Keratinocyte (primary cell): ENCODE measurements at regions not wholly inside any gene's neighbourhood (a gene's known extent, or its start where the extent isn't known, plus 50 kb on each side); places are given as distances from the start of the nearest gene placed in this dataset.

Experiments used
- DNase-seq: peaks from one replicate; pipeline ENCODE4 v3.0.0-alpha.2; 2011; ENCODE audit warnings: low read depth, missing footprints, low spot score
- FAIRE-seq: peaks from 2 replicates; lab custom pipeline; 2011; peaks lifted over from hg19 to GRCh38; lab: Jason Lieb, UNC
- H2AFZ ChIP-seq: 2 replicates; pipeline ENCODE4 v1.6.0; 2012; ENCODE audit warnings: low read length, control low read depth, inconsistent platforms; ENCODE audit not compliant: control insufficient read depth
- H3K27ac ChIP-seq: 2 replicates; pipeline ENCODE4 v1.5.1; 2011; ENCODE audit warnings: low read length; ENCODE audit not compliant: control insufficient read depth, insufficient read depth
- H3K27me3 ChIP-seq: 3 replicates; pipeline ENCODE4 v1.6.0; 2011; ENCODE audit warnings: low read length; ENCODE audit not compliant: control insufficient read depth, insufficient read depth; ENCODE audit errors: extremely low read depth
- H3K36me3 ChIP-seq, 2 experiments: 2 replicates in 1 of 2; 3 replicates in 1 of 2; pipeline ENCODE4 v1.5.1; 2011; ENCODE audit warnings: low read length in 2 of 2, mild to moderate bottlenecking in 1 of 2; ENCODE audit not compliant: control insufficient read depth in 2 of 2, insufficient read depth in 2 of 2; ENCODE audit errors: extremely low read depth in 1 of 2
- H3K4me1 ChIP-seq: 3 replicates; pipeline ENCODE4 v1.5.1; 2011; ENCODE audit warnings: low read length; ENCODE audit not compliant: control insufficient read depth, insufficient read depth; ENCODE audit errors: extremely low read depth
- H3K4me2 ChIP-seq: 3 replicates; pipeline ENCODE4 v1.6.0; 2011; ENCODE audit warnings: low read depth, low read length; ENCODE audit not compliant: control insufficient read depth, insufficient read depth; ENCODE audit errors: extremely low read depth
- H3K4me3 ChIP-seq, 3 experiments: fragments of 200-600 bp in 1 of 3; sonication (generic) in 1 of 3; 2 replicates in 2 of 3; 3 replicates in 1 of 3; pipeline ENCODE4 v1.5.1; 2011 to 2016; ENCODE audit warnings: low read length in 3 of 3, mild to moderate bottlenecking in 3 of 3, control low read depth in 2 of 3, inconsistent platforms in 1 of 3, low read depth in 1 of 3, mixed read lengths in 1 of 3, mixed run types in 1 of 3, moderate library complexity in 1 of 3; ENCODE audit not compliant: control insufficient read depth in 2 of 3, insufficient read depth in 2 of 3; ENCODE audit errors: extremely low read depth in 1 of 3
- H3K79me2 ChIP-seq: 2 replicates; pipeline ENCODE4 v1.6.0; 2012; ENCODE audit warnings: low read length; ENCODE audit not compliant: control insufficient read depth, insufficient read depth
- H3K9ac ChIP-seq: 3 replicates; pipeline ENCODE4 v1.6.0; 2011; ENCODE audit warnings: low read length; ENCODE audit not compliant: control insufficient read depth, insufficient read depth; ENCODE audit errors: extremely low read depth
- H3K9me1 ChIP-seq: 3 replicates; pipeline ENCODE4 v1.6.0; 2011; ENCODE audit warnings: low read length; ENCODE audit not compliant: control insufficient read depth, insufficient read depth; ENCODE audit errors: extremely low read depth
- H3K9me3 ChIP-seq: 2 replicates; pipeline ENCODE4 v1.5.1; 2012; ENCODE audit warnings: low read depth, low read length; ENCODE audit not compliant: control insufficient read depth
- H4K20me1 ChIP-seq: 3 replicates; pipeline ENCODE4 v1.6.0; 2011; ENCODE audit warnings: low read length; ENCODE audit not compliant: control insufficient read depth, insufficient read depth; ENCODE audit errors: extremely low read depth
- EZH2 ChIP-seq: IDR thresholded peaks from one replicate; pipeline ENCODE4 v1.6.1; 2012; ENCODE audit warnings: inconsistent platforms, mild to moderate bottlenecking, low read length, moderate library complexity
- dilution Hi-C: fragments of 300-500 bp; cut with MboI; formaldehyde crosslinking; loops from one replicate; pipeline ENCODE4 v1.7.0; 2020; ENCODE audit warnings: low sequenced_read_pairs; ENCODE audit not compliant: extremely low pct_ligation_motif_present
- TF ChIP-seq, protein P1 (sequence below), 3 experiments: IDR thresholded peaks in 1 of 3; conservative IDR thresholded peaks in 1 of 3; optimal IDR thresholded peaks in 1 of 3; 2 replicates in 2 of 3; 3 replicates in 1 of 3; pipeline versions ENCODE3 to v1.5.1; 2011; ENCODE audit warnings: low read length in 3 of 3, mild to moderate bottlenecking in 3 of 3, moderate library complexity in 2 of 3, control low read depth in 1 of 3, inconsistent platforms in 1 of 3; ENCODE audit not compliant: insufficient read depth in 2 of 3; ENCODE audit errors: extremely low read depth in 1 of 3

DNA sequence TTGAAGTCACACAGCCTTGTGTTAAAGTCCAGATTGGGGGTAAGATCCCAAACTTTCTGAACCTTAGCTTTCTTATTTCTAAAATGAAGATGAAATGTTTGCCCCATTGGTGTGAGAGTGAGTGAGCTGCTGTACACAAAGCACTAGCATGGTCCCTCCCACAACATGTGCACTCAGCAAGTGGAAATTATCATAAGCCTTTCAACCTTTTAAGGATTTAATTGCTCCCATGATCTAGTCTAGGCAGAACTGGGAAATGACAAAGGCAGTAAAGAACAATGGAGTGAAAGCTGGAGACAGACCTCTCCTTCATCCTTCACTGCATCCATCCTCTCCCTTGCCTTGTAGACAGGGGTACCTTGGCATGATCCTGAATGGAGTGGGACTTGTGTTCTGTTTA is 76.0 kb upstream of the GPR12 start:
- FAIRE-seq (no peak), DNase-seq (no peak)
- H3K27ac ChIP-seq: no peak overlapping the region
- no peak overlapping the region for H3K4me2 ChIP-seq
- dilution Hi-C loops: no loop called here
- H2AFZ ChIP-seq: no peak overlapping the region
- H3K9me1 ChIP-seq: no peaks in the 10 kb centered on the region
- no peak overlapping the region for H3K9ac ChIP-seq
- TF ChIP-seq, protein P1, sequence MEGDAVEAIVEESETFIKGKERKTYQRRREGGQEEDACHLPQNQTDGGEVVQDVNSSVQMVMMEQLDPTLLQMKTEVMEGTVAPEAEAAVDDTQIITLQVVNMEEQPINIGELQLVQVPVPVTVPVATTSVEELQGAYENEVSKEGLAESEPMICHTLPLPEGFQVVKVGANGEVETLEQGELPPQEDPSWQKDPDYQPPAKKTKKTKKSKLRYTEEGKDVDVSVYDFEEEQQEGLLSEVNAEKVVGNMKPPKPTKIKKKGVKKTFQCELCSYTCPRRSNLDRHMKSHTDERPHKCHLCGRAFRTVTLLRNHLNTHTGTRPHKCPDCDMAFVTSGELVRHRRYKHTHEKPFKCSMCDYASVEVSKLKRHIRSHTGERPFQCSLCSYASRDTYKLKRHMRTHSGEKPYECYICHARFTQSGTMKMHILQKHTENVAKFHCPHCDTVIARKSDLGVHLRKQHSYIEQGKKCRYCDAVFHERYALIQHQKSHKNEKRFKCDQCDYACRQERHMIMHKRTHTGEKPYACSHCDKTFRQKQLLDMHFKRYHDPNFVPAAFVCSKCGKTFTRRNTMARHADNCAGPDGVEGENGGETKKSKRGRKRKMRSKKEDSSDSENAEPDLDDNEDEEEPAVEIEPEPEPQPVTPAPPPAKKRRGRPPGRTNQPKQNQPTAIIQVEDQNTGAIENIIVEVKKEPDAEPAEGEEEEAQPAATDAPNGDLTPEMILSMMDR (optimal IDR thresholded peaks at IDR 0.05 in 1 of 3, IDR thresholded peaks at IDR 0.05 in 1 of 3, conservative IDR thresholded peaks at IDR 0.05 in 1 of 3; ENCODE audit: extremely low read depth in 1 of 3, insufficient read depth in 2 of 3, low read length in 3 of 3): no peak
- no peak for TF ChIP-seq EZH2
- H3K27me3 ChIP-seq: no peaks in the 10 kb centered on the region
- no peaks in the 10 kb centered on the region for H4K20me1 ChIP-seq
- H3K36me3 ChIP-seq: no peaks in the 10 kb centered on the region
- H3K9me3 ChIP-seq: no peaks in the 10 kb centered on the region
- no peak overlapping the region for H3K4me3 ChIP-seq
- no peaks in the 10 kb centered on the region for H3K79me2 ChIP-seq
- no peaks in the 10 kb centered on the region for H3K4me1 ChIP-seq

DNA sequence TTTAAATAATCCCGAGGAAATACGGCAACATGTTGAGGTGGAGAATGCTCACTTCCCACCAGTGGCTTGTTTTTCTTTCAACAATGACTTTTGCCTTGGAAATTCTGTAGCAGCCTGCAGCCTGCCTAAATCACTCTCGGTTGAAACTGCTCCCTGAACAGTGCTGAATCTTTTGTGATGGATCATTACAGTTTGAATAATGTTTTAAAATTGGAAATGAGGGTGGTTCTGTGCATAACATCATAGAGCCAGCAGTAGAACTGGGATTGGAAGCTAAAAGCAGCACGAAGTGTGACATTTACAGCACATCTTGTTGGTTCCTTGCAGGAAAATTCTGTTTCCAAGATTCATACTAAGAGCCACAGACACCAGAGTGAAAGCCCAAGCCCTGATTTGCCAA is 74.1 kb upstream of the GPR12 start:
- Histone ChIP-seq H3K4me3 (no peak overlapping the region), H3K9me3 (no peaks in the 10 kb centered on the region), H3K79me2 (no peaks in the 10 kb centered on the region), H3K27ac (no peak overlapping the region), H3K36me3 (no peaks in the 10 kb centered on the region), H4K20me1 (no peaks in the 10 kb centered on the region), H3K9me1 (no peaks in the 10 kb centered on the region), H3K27me3 (no peaks in the 10 kb centered on the region), H3K4me1 (no peaks in the 10 kb centered on the region), H3K9ac (no peak overlapping the region), H2AFZ (no peak overlapping the region), H3K4me2 (no peak overlapping the region)
- DNase-seq (no peak), FAIRE-seq (no peak)
- no peak for TF ChIP-seq EZH2
- TF ChIP-seq, protein P1 (optimal IDR thresholded peaks at IDR 0.05 in 1 of 3, IDR thresholded peaks at IDR 0.05 in 1 of 3, conservative IDR thresholded peaks at IDR 0.05 in 1 of 3; ENCODE audit: extremely low read depth in 1 of 3, insufficient read depth in 2 of 3, low read length in 3 of 3): no peak
- dilution Hi-C loops: no loop called here
